ENCODE measurements at regions not wholly inside any gene's neighbourhood (a gene's known extent, or its start where the extent isn't known, plus 50 kb on each side); places are given as distances from the start of the nearest gene placed in this dataset.
"Not testable (repeated sequence)": the region's sequence is repeated elsewhere in the genome, so short reads cannot be mapped to it uniquely, and the experiment has no call there.

DNA sequence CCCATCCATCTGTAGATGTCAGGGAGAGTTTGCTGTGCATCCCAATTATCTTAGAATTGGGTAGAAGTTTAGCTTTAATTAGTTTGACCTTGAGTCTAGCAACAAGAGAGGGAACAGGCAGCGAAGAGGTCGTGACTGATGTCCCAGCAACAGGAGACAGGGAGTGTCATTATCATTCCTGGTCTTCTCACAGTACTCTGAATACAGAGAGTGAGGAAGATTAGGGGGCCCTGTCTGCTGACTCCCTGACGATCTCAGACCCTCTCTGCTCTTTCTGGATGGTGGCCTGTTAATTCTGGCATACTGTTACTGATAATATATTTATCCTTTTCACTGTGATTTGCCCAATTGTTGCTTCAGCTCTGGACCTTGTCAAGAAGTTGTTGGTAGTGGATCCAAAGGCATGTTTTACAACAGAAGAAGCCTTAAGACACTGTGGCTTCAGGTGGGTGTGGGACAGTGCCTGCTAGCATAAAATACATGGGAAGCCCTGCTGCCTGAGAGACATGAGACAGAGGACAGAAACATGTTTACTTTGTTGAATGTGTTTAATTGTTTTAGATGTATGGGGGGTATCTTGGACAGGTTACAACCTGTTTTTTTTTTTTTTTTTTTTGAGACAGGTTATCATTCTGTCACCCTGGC, 256.6 kb downstream of the GOLGA6L6 start:
- H3K4me3 ChIP-seq (ENCODE audit: low read depth, low read length): not testable (repeated sequence)

DNA sequence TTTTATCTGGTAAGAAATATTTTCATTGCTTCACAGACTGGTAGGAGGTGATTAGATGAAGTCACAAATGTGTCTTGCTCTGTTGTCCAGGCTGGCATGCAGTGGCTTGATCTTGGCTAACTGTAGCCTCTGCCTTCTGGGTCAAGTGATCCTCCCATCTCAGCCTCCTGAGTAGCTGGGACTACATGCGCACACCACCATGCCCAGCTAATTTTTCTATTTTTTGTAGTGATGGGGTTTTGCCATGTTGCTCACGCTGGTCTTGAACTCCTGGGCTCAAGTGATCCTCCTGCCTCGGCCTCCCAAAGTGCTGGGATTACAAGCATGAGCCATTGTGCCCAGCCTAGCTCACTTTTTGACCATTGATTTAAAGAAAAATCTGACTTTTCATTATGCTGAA, 257.9 kb downstream of the GOLGA6L6 start:
- H3K4me3 ChIP-seq (ENCODE audit: low read depth, low read length); DNase-seq (ENCODE audit: low read depth): not testable (repeated sequence)

More for the DNA sequence above, 256.6 kb downstream of the GOLGA6L6 start:
- DNase-seq (ENCODE audit: low read depth): not testable (repeated sequence)

DNA sequence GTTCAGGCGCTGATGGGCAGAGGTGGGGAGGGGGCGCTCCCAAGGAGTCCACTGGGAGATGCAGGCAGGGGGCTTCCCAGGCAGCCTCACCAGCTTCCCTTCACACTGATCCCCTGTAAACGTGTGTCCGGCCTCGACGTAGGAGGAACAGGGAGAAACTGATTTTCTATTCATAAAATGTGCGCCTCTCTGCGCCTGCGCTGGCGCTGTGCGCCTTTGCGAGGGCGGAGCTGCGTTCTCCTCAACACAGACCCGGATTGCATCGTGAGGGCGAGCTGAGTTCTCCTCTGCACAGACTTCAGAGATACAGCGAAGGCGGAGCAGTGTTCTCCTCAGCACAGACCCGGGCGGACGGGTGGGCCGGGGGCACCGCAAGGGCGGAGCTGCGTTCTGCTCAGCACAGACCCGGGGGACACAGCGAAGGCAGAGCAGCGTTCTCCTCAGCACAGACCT, 259.1 kb downstream of the GOLGA6L6 start:
- not testable (repeated sequence) for H3K4me3 ChIP-seq (ENCODE audit: low read depth, low read length); DNase-seq (ENCODE audit: low read depth)

DNA sequence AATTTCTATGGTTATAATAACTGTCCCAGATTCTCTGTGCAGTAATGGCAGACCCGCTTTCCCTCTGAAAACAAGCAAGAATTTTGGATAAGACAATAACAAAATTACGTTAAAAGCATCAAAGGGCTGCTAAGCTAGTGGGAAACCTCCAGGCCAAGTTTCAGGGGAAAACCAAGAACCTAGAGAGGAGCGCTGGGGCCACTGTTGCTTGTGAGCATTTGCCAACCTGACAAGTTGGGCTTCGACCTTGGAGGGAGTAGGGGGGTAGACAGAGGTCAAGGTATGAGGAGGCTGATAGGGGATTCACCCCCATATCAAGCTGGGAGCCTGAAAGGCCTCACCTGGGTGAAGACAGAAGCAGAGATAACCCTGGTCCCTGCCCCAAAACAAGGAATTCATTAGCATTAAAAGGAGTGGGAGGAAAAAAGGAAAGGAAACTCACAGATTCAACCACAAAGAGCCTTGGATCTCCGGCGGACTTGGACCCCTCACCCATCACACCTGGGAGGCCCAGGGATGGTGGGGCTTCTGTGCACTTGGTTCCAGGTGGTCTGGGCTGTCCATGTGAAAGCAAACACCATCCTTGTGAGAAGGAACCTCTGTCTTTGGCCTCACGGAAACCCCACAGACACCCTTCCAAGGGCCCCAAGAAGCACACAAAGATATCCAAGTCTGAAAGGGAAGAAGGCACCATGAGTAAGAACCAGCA, 259.9 kb downstream of the GOLGA6L6 start:
- not testable (repeated sequence) for DNase-seq (ENCODE audit: low read depth); H3K4me3 ChIP-seq (ENCODE audit: low read depth, low read length)

- TF ChIP-seq MYC (IDR thresholded peaks at IDR 0.05; ENCODE audit: low read depth, low read length) (no peak), POLR2A (IDR thresholded peaks at IDR 0.05; ENCODE audit: extremely low read depth, insufficient read length) (no peak), CTCF (IDR thresholded peaks at IDR 0.05; ENCODE audit: low read depth, low read length) (no peak)
- TF ChIP-seq, protein P1, sequence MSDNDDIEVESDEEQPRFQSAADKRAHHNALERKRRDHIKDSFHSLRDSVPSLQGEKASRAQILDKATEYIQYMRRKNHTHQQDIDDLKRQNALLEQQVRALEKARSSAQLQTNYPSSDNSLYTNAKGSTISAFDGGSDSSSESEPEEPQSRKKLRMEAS (IDR thresholded peaks at IDR 0.05; ENCODE audit: low read depth, low read length): no peak
- no peak for DNase-seq (ENCODE audit: low read depth)
- H3K4me3 ChIP-seq (ENCODE audit: low read depth, low read length): no peak overlapping the region
Measured at GRCh38 chr15:20280933-20281463, 260.6 kb downstream of the GOLGA6L6 start.

GRCh38 chr15:20280141-20280932, 261.3 kb downstream of the GOLGA6L6 start:
- not testable (repeated sequence) for DNase-seq (ENCODE audit: low read depth); H3K4me3 ChIP-seq (ENCODE audit: low read depth, low read length)

- H3K4me3 ChIP-seq (ENCODE audit: low read depth, low read length); DNase-seq (ENCODE audit: low read depth): not testable (repeated sequence)
Measured at GRCh38 chr15:20279056-20279455, 262.5 kb downstream of the GOLGA6L6 start.

DNA sequence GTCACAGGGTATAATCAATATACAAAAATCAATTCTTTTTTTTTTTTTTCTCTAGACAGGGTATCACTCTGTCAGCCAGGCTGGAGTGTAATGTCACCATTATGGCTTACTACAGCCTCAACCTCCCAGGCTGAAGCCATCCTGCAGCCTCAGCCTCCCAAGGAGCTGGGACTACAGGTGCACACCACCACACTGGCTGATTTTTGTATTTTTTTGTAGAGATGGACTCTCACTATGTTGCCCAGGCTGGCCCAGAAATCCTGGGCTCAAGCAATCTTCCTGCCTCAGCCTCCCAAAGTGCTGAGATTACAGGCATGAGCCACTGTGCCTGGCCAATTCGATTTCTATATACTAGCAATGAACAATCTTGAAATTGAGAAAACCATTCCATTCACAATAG, 263.2 kb downstream of the GOLGA6L6 start:
- not testable (repeated sequence) for DNase-seq (ENCODE audit: low read depth); H3K4me3 ChIP-seq (ENCODE audit: low read depth, low read length)

- H3K4me3 ChIP-seq (ENCODE audit: low read depth, low read length); DNase-seq (ENCODE audit: low read depth): not testable (repeated sequence)
Measured at GRCh38 chr15:20277451-20277850, 264.1 kb downstream of the GOLGA6L6 start.

GRCh38 chr15:20276312-20277114, 265.1 kb downstream of the GOLGA6L6 start:
- H3K4me3 ChIP-seq (ENCODE audit: low read depth, low read length): not testable (repeated sequence)

DNA sequence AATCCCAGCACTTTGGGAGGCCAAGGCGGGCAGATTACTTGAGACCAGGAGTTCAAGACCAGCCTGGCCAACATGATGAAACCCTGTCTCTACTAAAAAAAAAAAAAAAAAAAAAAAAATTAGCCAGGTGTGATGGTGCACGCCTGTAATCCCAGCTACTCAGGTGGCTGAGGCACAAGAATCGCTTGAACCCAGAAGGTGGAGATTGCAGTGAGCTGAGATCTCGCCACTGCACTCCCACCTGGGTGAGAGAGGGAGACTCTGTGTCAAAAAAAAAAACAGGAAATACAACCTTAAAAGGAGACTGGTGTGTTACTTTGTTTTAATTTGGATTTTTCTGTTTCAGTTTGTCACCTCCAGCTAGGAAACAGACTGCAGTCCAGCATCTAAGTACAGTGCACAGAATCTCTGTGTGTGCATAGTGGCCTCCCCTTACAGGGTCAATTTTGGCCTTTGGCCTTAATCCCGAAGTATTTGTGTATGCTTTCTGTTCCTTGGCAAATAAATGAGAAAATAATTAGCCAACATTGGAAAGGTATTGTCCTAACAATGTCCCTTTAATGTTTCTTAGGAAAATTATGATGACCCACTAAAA, 266.1 kb downstream of the GOLGA6L6 start:
- not testable (repeated sequence) for DNase-seq (ENCODE audit: low read depth); H3K4me3 ChIP-seq (ENCODE audit: low read depth, low read length)

More at GRCh38 chr15:20276312-20277114, 265.1 kb downstream of the GOLGA6L6 start:
- DNase-seq (ENCODE audit: low read depth): not testable (repeated sequence)

Data from NB4 (cell line).